Trophoblast cell (in vitro differentiated cells and primary cell): ENCODE measurements at regions not wholly inside any gene's neighbourhood (a gene's known extent, or its start where the extent isn't known, plus 50 kb on each side); places are given as distances from the start of the nearest gene placed in this dataset.

ENCODE experiments used
- DNase-seq, 2 donors: peaks; one replicate each; pipeline ENCODE4 v3.0.0-alpha.2; 2016
- H2AFZ ChIP-seq: 2 replicates; pipeline ENCODE4 v1.6.1; 2013; ENCODE audit warnings: low read length, moderate library complexity, mild to moderate bottlenecking; ENCODE audit not compliant: insufficient read depth, poor library complexity
- H2AK5ac ChIP-seq: 2 replicates; pipeline ENCODE4 v1.6.1; 2013; ENCODE audit warnings: mild to moderate bottlenecking, low read length
- H2BK120ac ChIP-seq: 2 replicates; pipeline ENCODE4 v1.6.1; 2013; ENCODE audit warnings: low read length, mild to moderate bottlenecking, moderate library complexity; ENCODE audit not compliant: insufficient read depth, poor library complexity
- H2BK12ac ChIP-seq: 2 replicates; pipeline ENCODE4 v1.6.1; 2013; ENCODE audit warnings: mild to moderate bottlenecking, low read length, moderate library complexity
- H2BK5ac ChIP-seq: 2 replicates; pipeline ENCODE4 v1.6.1; 2013; ENCODE audit warnings: low read length, low read depth, moderate library complexity, mild to moderate bottlenecking; ENCODE audit not compliant: poor library complexity
- H3K14ac ChIP-seq: 2 replicates; pipeline ENCODE4 v1.6.1; 2013; ENCODE audit warnings: mild to moderate bottlenecking, low read length
- H3K18ac ChIP-seq: 2 replicates; pipeline ENCODE4 v1.6.1; 2013; ENCODE audit warnings: mild to moderate bottlenecking, low read length
- H3K23ac ChIP-seq: 2 replicates; pipeline ENCODE4 v1.6.1; 2013; ENCODE audit warnings: low read length
- H3K27ac ChIP-seq: 2 replicates; pipeline ENCODE4 v1.5.1; 2013; ENCODE audit warnings: low read depth, mild to moderate bottlenecking, inconsistent platforms, low read length, moderate library complexity
- H3K27me3 ChIP-seq: 2 replicates; pipeline ENCODE4 v1.6.1; 2013; ENCODE audit warnings: inconsistent platforms, mild to moderate bottlenecking, low read length, moderate library complexity; ENCODE audit not compliant: insufficient read depth
- H3K36me3 ChIP-seq, 2 experiments: 1 replicate in 1 of 2; 2 replicates in 1 of 2; pipeline ENCODE4 v1.6.1; 2013; ENCODE audit warnings: low read length in 2 of 2, mild to moderate bottlenecking in 2 of 2, moderate library complexity in 1 of 2; ENCODE audit not compliant: insufficient read depth in 2 of 2, control insufficient read depth in 1 of 2
- H3K4ac ChIP-seq: 2 replicates; pipeline ENCODE4 v1.6.1; 2013; ENCODE audit warnings: low read depth, mild to moderate bottlenecking, low read length, moderate library complexity
- H3K4me1 ChIP-seq, 2 experiments: 1 replicate in 1 of 2; 2 replicates in 1 of 2; pipeline ENCODE4 v1.6.1; 2013; ENCODE audit warnings: low read length in 2 of 2, mild to moderate bottlenecking in 2 of 2, moderate library complexity in 1 of 2; ENCODE audit not compliant: insufficient read depth in 2 of 2, control insufficient read depth in 1 of 2
- H3K4me2 ChIP-seq: 2 replicates; pipeline ENCODE4 v1.6.1; 2013; ENCODE audit warnings: inconsistent platforms, mild to moderate bottlenecking, low read length, moderate library complexity
- H3K4me3 ChIP-seq: 2 replicates; pipeline ENCODE4 v1.5.1; 2013; ENCODE audit warnings: mild to moderate bottlenecking, low read depth, low read length, inconsistent platforms
- H3K79me1 ChIP-seq: one replicate; pipeline ENCODE4 v1.6.1; 2013; ENCODE audit warnings: low read length
- H3K79me2 ChIP-seq: 2 replicates; pipeline ENCODE4 v1.6.1; 2013; ENCODE audit warnings: low read length, mild to moderate bottlenecking; ENCODE audit not compliant: control insufficient read depth, insufficient read depth, poor library complexity
- H3K9ac ChIP-seq: 2 replicates; pipeline ENCODE4 v1.6.1; 2013; ENCODE audit warnings: mild to moderate bottlenecking, low read length
- H3K9me3 ChIP-seq: 2 replicates; pipeline ENCODE4 v1.6.1; 2013; ENCODE audit warnings: low read depth, mild to moderate bottlenecking, control low read depth, inconsistent platforms, low read length; ENCODE audit not compliant: insufficient read depth
- H4K12ac ChIP-seq: 2 replicates; pipeline ENCODE4 v1.6.1; 2013; ENCODE audit warnings: low read depth, mild to moderate bottlenecking, low read length, moderate library complexity
- H4K8ac ChIP-seq: 2 replicates; pipeline ENCODE4 v1.6.1; 2013; ENCODE audit warnings: low read depth, mild to moderate bottlenecking, low read length, moderate library complexity
- H4K91ac ChIP-seq: one replicate; pipeline ENCODE4 v1.6.1; 2013; ENCODE audit warnings: low read depth, mild to moderate bottlenecking, low read length, moderate library complexity
- WGBS: extraction: QIAGEN DNeasy Blood & Tissue Kit; methylation state at CpG from one replicate; pipeline ENCODE4 v1.1.7; 2013; ENCODE audit warnings: missing lambda C conversion rate; ENCODE audit not compliant: insufficient read length, insufficient coverage; ENCODE audit errors: extremely low coverage; 5-methylcytosine and 5-hydroxymethylcytosine counted together

GRCh38 chr7:17405786-17406185 is 107.3 kb downstream of the AHR start:
- no peak overlapping the region for H3K14ac ChIP-seq
- no peak overlapping the region for H2BK120ac ChIP-seq
- H2AFZ ChIP-seq, result no peak overlapping the region
- no peak overlapping the region for H4K91ac ChIP-seq
- no peak overlapping the region for H4K8ac ChIP-seq
- no peak overlapping the region for H2AK5ac ChIP-seq
- H3K36me3 ChIP-seq, result no peaks in the 10 kb centered on the region
- H3K4ac ChIP-seq, result no peak overlapping the region
- peak; percentile 59 to 94 for DNase-seq
- H3K9me3 ChIP-seq, result no peaks in the 10 kb centered on the region
- H2BK5ac ChIP-seq, result no peak overlapping the region
- no peak overlapping the region for H3K18ac ChIP-seq
- H4K12ac ChIP-seq, result no peak overlapping the region
- H3K27me3 ChIP-seq, result no peaks in the 10 kb centered on the region
- H3K79me1 ChIP-seq, result no peaks in the 10 kb centered on the region
- no peak overlapping the region for H3K27ac ChIP-seq
- H3K9ac ChIP-seq, result no peak overlapping the region
- no peaks in the 10 kb centered on the region for H3K4me1 ChIP-seq
- H3K79me2 ChIP-seq, result no peaks in the 10 kb centered on the region
- H2BK12ac ChIP-seq, result no peak overlapping the region
- H3K4me2 ChIP-seq, result no peak overlapping the region
- H3K23ac ChIP-seq, result no peak overlapping the region
- 100% methylated on average over 3 of the region's 8 CpGs for WGBS
- no peak overlapping the region for H3K4me3 ChIP-seq

GRCh38 chr7:17406738-17407137 is 108.3 kb downstream of the AHR start:
- Histone ChIP-seq H3K4me1 (no peaks in the 10 kb centered on the region), H3K18ac (no peak overlapping the region), H2BK120ac (no peak overlapping the region), H3K79me1 (no peaks in the 10 kb centered on the region), H3K27ac (no peak overlapping the region), H2BK5ac (no peak overlapping the region), H2AK5ac (no peak overlapping the region), H3K14ac (no peak overlapping the region), H4K8ac (no peak overlapping the region), H3K9me3 (no peaks in the 10 kb centered on the region), H4K12ac (no peak overlapping the region), H3K4me3 (no peak overlapping the region), H3K9ac (no peak overlapping the region), H2BK12ac (no peak overlapping the region), H3K79me2 (no peaks in the 10 kb centered on the region), H3K36me3 (no peaks in the 10 kb centered on the region), H3K27me3 (no peaks in the 10 kb centered on the region), H2AFZ (no peak overlapping the region), H4K91ac (no peak overlapping the region), H3K23ac (no peak overlapping the region), H3K4ac (no peak overlapping the region), H3K4me2 (no peak overlapping the region)
- no CpG with 5 or more reads among the region's 3 CpGs for WGBS
- DNase-seq, result peak; percentile 0 to 53

- no peak overlapping the region for H3K14ac ChIP-seq
Observed at GRCh38 chr7:17407229-17407628, 108.8 kb downstream of the AHR start.

GRCh38 chr7:17408245-17408903 is 109.9 kb downstream of the AHR start:
- Histone ChIP-seq H3K23ac (no peak overlapping the region), H3K4me3 (no peak overlapping the region), H3K14ac (no peak overlapping the region), H2AK5ac (no peak overlapping the region), H4K12ac (no peak overlapping the region), H3K79me1 (no peaks in the 10 kb centered on the region), H4K8ac (no peak overlapping the region), H2BK12ac (no peak overlapping the region), H3K79me2 (no peaks in the 10 kb centered on the region), H2BK5ac (peak overlapping the region; percentile 23), H3K36me3 (no peaks in the 10 kb centered on the region), H3K4ac (no peak overlapping the region), H3K27me3 (no peaks in the 10 kb centered on the region), H3K4me2 (no peak overlapping the region), H3K9me3 (no peaks in the 10 kb centered on the region), H3K27ac (no peak overlapping the region), H2BK120ac (peak overlapping the region; percentile 49), H3K4me1 (no peaks in the 10 kb centered on the region), H3K9ac (no peak overlapping the region), H4K91ac (no peak overlapping the region), H3K18ac (no peak overlapping the region), H2AFZ (no peak overlapping the region)
- DNase-seq, result peak; percentile 70 to 86
- no CpG with 5 or more reads among the region's 5 CpGs for WGBS

More at GRCh38 chr7:17407229-17407628, 108.8 kb downstream of the AHR start:
- Histone ChIP-seq H3K18ac (no peak overlapping the region), H3K9me3 (no peaks in the 10 kb centered on the region), H3K4me2 (no peak overlapping the region), H2AFZ (no peak overlapping the region), H2BK12ac (no peak overlapping the region), H2BK120ac (no peak overlapping the region), H4K8ac (no peak overlapping the region), H3K79me2 (no peaks in the 10 kb centered on the region), H4K12ac (no peak overlapping the region), H2BK5ac (no peak overlapping the region), H4K91ac (no peak overlapping the region), H3K23ac (no peak overlapping the region), H3K36me3 (no peaks in the 10 kb centered on the region), H3K27ac (no peak overlapping the region), H3K4me1 (no peaks in the 10 kb centered on the region), H3K79me1 (no peaks in the 10 kb centered on the region), H3K4me3 (no peak overlapping the region), H3K27me3 (no peaks in the 10 kb centered on the region), H3K9ac (no peak overlapping the region), H3K4ac (no peak overlapping the region), H2AK5ac (no peak overlapping the region)
- DNase-seq, result no peak
